GM12892 (cell line): ENCODE measurements at regions not wholly inside any gene's neighbourhood (a gene's known extent, or its start where the extent isn't known, plus 50 kb on each side); places are given as distances from the start of the nearest gene placed in this dataset.

Experiments used
- POLR2A ChIP-seq: IDR thresholded peaks from 2 replicates; pipeline ENCODE4 v1.6.1; 2011; ENCODE audit warnings: low read depth, low read length, control low read depth
- TAF1 ChIP-seq: IDR thresholded peaks from 2 replicates; pipeline ENCODE4 v1.6.1; 2011; ENCODE audit warnings: low read depth, mild to moderate bottlenecking, control low read depth, low read length, borderline replicate concordance

- TF ChIP-seq TAF1 (no peak), POLR2A (no peak)
These were observed 141.5 kb upstream of the SVIL start for GRCh38 chr10:29776246-29776645.
